Memory B cell (primary cell): ENCODE measurements at regions not wholly inside any gene's neighbourhood (a gene's known extent, or its start where the extent isn't known, plus 50 kb on each side); places are given as distances from the start of the nearest gene placed in this dataset.

Experiments used
- ATAC-seq: fragments of 150-1000 bp; cut with Tn5 transposase; 2 replicates; pipeline ENCODE4 v1.10.0; 2021; ENCODE audit warnings: low read depth, mild to moderate bottlenecking, moderate library complexity
- DNase-seq, 2 donors: peaks; one replicate each; pipeline ENCODE4 v3.0.0; 2022; ENCODE audit warnings: low spot score in 2 of 2
- H3K27ac Mint-ChIP-seq: one replicate; pipeline ENCODE4 v1.8.0; 2022; ENCODE audit warnings: mild to moderate bottlenecking, moderate library complexity, mixed read lengths
- H3K27me3 Mint-ChIP-seq: one replicate; pipeline ENCODE4 v1.8.0; 2022; ENCODE audit warnings: mixed read lengths
- H3K36me3 Mint-ChIP-seq: one replicate; pipeline ENCODE4 v1.8.0; 2022; ENCODE audit warnings: mild to moderate bottlenecking, mixed read lengths
- H3K4me1 Mint-ChIP-seq: one replicate; pipeline ENCODE4 v1.8.0; 2022; ENCODE audit warnings: mixed read lengths
- H3K4me3 Mint-ChIP-seq: one replicate; pipeline ENCODE4 v1.8.0; 2022; ENCODE audit warnings: mild to moderate bottlenecking, moderate library complexity, mixed read lengths
- H3K9me3 Mint-ChIP-seq: one replicate; pipeline ENCODE4 v1.8.0; 2022; ENCODE audit warnings: mixed read lengths

DNA sequence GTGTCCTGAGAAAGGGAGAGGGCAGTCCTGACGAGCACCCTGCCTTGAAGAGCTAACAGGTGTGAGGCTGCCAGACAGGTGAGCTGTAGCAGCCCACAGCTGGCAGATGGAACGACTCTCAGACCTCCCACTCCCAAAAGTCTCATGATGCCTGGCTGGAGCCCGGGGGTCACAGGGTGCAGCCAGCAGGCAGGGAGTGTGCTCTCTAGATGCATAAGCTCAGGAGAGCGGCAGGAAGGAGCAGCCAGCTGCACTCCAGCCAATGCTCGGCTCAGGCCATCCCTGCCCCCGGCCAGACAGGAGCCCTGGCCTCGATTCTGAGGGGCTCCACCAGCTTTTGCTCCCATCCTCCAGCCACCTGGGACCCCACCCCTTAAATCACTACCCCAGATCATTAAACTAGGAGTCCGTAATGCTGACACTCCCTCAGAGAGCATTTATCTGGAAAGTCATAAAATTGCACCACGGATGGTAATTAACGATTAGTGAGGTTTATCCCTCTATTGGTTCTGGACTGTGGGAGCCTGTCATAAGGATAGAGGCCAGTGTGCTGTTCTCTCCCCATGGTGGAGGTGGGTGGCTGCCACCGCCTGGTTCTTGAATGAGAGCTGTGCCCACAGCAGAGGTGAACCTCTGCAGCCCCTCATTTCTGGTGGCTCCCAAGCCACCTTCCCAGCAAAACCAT lies 63.5 kb upstream of the ZMIZ1 start:
- no peak overlapping the region for H3K4me3 Mint-ChIP-seq
- no peak for DNase-seq
- no peaks in the 10 kb centered on the region for H3K9me3 Mint-ChIP-seq
- H3K4me1 Mint-ChIP-seq = peaks cover 4% of the 10 kb centered on the region
- no peaks in the 10 kb centered on the region for H3K36me3 Mint-ChIP-seq
- H3K27ac Mint-ChIP-seq = no peak overlapping the region
- no peak for ATAC-seq
- H3K27me3 Mint-ChIP-seq = peaks cover 25% of the 10 kb centered on the region

DNA sequence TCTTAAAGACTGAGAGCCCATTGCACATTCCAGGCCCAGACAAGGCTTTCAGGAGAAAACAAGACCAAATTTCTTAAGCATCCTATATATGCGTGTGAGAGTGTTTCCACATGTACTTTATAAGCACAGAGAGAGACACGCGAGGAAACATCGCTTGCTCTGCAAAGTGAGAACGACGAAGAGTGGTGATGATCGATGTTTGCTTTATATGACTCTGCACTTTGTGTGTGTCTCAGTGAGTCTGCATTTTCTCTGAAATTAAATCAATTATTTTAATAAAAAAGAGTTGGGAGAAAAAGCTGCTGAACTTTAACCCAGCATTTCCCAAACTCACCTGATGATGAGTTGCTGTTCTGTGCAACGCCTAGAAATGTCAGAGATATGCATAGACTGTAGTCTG lies 61.7 kb upstream of the ZMIZ1 start:
- Mint-ChIP-seq H3K9me3 (no peaks in the 10 kb centered on the region), H3K27me3 (peaks cover 19% of the 10 kb centered on the region), H3K36me3 (no peaks in the 10 kb centered on the region), H3K4me3 (no peak overlapping the region), H3K4me1 (peaks cover 4% of the 10 kb centered on the region), H3K27ac (no peak overlapping the region)
- ATAC-seq (no peak), DNase-seq (no peak)

DNA sequence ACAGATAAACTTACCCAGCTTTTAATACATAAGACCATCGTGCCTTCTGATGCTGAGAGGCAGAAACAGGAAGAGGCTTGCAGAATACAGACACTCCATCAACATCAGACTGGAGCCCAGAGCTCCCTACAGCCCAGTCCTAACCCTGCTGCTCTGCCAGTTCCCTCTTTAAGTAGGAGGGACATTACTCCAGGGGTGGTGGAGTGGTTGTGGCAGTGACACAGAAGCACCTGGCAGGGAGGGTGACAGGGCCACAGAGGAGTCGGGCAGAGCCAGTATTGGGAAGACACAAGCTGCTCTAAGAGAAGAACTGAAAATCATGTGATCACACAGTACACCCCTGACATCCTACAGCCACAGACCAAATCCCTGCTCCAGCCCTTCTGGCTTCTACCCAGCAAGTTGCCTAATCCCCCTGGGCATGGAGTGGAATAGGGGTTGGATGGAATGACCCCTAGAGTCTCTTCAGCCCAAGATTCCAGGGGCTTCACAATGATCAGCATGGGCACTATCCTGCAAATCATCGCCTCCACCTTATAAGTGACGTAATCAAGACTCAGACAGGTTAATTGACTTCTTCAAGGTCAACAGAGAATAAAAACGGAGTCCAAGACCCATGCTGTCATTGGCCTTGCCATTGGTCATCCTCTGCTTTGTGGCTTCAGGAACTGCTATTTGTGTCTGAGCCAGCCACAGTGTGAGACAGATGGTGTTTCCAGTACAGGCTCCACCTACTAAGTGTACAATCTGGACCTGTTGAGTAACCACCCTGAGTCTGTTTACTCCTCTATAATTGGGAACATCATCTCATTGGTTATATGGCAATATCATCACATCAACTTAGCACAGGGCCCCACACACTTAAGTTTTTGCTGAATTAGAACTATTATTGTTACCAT lies 61.1 kb upstream of the ZMIZ1 start:
- peaks cover 19% of the 10 kb centered on the region for H3K27me3 Mint-ChIP-seq
- no peak for DNase-seq

DNA sequence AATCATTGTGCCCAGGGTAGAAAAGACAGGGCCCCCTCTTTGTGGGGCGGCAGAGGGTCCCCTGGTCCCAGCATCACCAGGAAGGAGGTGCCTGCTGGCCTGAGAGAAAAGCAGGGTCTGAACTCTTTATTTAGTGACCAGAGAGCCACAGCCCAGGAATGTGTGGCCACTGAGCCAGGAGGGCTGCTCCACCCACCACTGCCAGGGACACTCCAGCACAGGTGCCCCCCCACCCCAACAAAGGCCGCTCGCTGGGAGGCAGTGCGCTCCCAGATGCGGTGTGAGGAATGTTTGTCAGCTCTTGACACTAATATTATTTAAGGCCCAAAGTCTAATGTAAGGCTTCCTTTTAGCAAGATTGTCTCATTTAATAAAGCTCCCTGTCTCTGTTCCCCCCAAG lies 59.6 kb upstream of the ZMIZ1 start:
- no peak for ATAC-seq
- Mint-ChIP-seq H3K4me3 (no peak overlapping the region), H3K27ac (no peak overlapping the region)

More for the DNA sequence above, 61.1 kb upstream of the ZMIZ1 start:
- no peak for ATAC-seq
- H3K4me1 Mint-ChIP-seq = peaks cover 4% of the 10 kb centered on the region
- no peaks in the 10 kb centered on the region for H3K36me3 Mint-ChIP-seq
- H3K9me3 Mint-ChIP-seq = no peaks in the 10 kb centered on the region
- no peak overlapping the region for H3K27ac Mint-ChIP-seq
- no peak overlapping the region for H3K4me3 Mint-ChIP-seq

DNA sequence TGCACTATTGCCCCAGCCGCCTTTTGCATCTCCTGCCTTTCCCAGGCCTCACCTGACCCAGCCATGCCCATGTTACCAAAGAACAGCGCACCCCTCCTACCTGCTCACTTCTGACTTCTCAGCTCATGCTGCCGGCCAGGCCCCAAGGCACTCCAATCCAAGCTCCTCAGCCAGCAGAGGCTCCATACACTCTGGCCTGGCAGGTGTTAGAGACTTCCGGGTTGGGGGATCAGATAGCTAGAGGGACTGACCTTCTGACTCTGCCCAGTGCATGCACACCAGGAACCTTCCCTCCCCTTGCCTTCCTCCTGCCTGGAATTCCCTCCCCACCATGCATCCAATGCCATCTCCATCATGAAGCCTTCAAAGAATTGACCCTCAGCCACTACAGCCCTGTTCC lies 56.2 kb upstream of the ZMIZ1 start:
- Mint-ChIP-seq H3K4me1 (peaks cover 2% of the 10 kb centered on the region), H3K27me3 (peaks cover 18% of the 10 kb centered on the region), H3K27ac (no peak overlapping the region), H3K9me3 (no peaks in the 10 kb centered on the region), H3K4me3 (no peak overlapping the region), H3K36me3 (peaks cover under 1% of the 10 kb centered on the region)
- no peak for ATAC-seq
- DNase-seq = no peak

More for the DNA sequence above, 59.6 kb upstream of the ZMIZ1 start:
- Mint-ChIP-seq H3K9me3 (no peaks in the 10 kb centered on the region), H3K36me3 (no peaks in the 10 kb centered on the region), H3K27me3 (peaks cover 21% of the 10 kb centered on the region), H3K4me1 (peaks cover 4% of the 10 kb centered on the region)
- no peak for DNase-seq

DNA sequence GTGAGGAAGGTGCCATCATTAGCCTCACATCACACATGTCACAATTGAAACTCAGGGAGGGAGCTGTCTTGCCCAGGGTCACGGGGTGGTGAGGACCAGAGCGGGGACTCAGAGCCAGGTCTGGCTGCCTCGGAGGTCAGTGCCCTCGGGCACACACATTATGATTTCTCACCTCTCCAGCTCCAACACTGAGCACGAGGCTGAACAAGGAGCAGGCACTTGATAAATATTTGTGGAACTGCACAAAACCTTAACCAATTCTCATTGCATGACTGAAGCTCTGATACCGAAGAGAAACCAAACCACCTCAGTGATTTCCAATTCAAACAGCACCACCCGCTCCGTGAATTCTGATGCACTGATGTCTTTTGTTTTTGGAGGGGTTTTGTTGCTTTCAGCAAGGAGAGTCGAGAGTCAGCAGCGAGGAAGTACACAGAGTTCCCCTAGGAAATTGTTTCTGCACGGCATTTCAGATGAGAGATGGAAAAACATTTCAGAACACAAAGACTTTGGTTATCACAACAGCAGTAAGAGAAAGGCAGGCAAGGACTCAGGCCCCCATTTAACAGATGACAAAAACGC lies 55.3 kb upstream of the ZMIZ1 start:
- no peak overlapping the region for H3K4me3 Mint-ChIP-seq
- H3K4me1 Mint-ChIP-seq = no peaks in the 10 kb centered on the region
- H3K9me3 Mint-ChIP-seq = peaks cover 3% of the 10 kb centered on the region
- peaks cover 2% of the 10 kb centered on the region for H3K36me3 Mint-ChIP-seq
- ATAC-seq (no peak), DNase-seq (no peak)
- H3K27me3 Mint-ChIP-seq = peaks cover 14% of the 10 kb centered on the region
- H3K27ac Mint-ChIP-seq = no peak overlapping the region

DNA sequence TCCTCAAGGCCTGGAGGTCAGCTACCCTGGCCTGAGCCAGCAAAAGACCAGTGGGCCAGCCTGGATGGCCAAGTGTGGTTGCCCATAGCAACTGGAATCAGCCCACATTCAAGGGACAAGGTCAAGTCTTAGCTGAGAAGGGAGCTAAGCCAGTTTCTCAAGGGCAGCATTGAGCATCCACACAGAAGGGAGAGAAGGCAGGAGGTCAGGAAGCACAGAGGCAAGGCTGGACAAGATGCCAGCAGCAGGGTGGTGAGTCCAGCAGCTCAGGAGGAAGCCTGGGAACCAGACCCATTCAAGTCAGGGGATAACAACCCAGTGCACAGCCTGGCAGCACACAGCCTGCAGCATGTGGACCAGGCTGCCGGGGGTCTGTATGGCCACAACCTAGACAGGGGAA lies 54.0 kb upstream of the ZMIZ1 start:
- Mint-ChIP-seq H3K9me3 (peaks cover 3% of the 10 kb centered on the region), H3K27me3 (peaks cover 13% of the 10 kb centered on the region), H3K27ac (no peak overlapping the region), H3K4me1 (no peaks in the 10 kb centered on the region), H3K36me3 (peaks cover 4% of the 10 kb centered on the region), H3K4me3 (no peak overlapping the region)
- ATAC-seq (no peak), DNase-seq (no peak)

DNA sequence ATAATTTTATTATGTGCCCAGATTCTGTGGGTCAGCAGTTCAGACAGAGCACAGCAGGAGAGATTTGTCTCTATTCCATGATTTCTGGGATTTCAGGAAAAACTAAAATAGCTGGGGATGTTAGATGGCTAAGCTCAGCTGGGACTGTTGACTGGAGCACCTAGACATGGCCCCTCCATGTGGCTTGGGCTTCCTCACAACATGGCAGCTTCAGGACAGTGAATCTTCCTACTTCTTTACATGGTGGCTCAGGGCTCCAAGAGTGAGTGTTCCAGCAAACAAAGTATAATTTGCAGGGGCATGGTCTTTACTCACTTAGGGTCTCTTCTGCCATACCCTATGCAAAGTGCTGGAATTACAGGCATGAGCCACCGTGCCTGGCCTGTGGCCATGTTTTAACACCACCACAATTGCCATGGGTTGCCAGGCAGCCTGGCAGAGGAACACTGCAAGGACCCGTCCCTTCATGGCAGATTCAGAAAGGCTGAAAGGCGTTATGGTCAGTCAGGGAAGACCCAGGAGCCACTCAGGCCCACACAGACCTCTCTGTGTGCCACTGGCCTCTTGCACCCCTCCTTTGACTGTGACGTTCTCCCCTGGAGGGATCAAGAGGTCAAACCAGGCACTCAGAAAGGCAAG lies 50.8 kb upstream of the ZMIZ1 start:
- H3K27me3 Mint-ChIP-seq = peaks cover 12% of the 10 kb centered on the region
- H3K4me3 Mint-ChIP-seq = no peak overlapping the region
- peaks cover 4% of the 10 kb centered on the region for H3K4me1 Mint-ChIP-seq
- peaks cover 3% of the 10 kb centered on the region for H3K9me3 Mint-ChIP-seq
- no peak overlapping the region for H3K27ac Mint-ChIP-seq
- DNase-seq (no peak), ATAC-seq (no peak)
- H3K36me3 Mint-ChIP-seq = peaks cover 4% of the 10 kb centered on the region

DNA sequence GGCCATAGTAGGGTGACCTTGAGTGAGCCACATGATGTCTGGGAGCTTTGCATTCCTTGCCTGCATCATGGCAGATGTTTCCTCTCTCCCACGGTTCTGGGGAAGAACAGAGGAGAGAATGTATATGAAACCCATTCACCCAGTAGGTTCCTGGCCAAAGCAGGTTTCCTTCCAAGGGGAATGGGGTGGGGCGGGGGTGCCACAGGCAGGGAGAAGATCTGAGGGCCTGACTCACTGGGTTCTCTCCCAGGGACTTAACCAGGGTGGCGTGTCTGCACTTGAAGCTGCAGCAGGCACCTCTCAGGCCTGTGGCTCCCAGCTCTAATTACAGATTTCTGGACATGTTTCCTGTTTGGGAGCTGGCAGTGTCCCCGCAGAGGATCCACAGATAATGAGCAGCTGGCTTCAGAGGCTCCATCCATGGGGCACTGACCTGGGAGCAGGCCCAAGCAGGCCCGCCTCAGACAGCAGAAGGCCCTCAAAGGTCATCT lies 50.2 kb upstream of the ZMIZ1 start:
- Mint-ChIP-seq H3K4me1 (peaks cover 8% of the 10 kb centered on the region), H3K27me3 (peaks cover 11% of the 10 kb centered on the region), H3K4me3 (no peak overlapping the region), H3K27ac (no peak overlapping the region), H3K9me3 (peaks cover 3% of the 10 kb centered on the region), H3K36me3 (peaks cover 4% of the 10 kb centered on the region)
- DNase-seq = no peak
- ATAC-seq = no peak
